GM21529 (cell line): ENCODE measurements at regions not wholly inside any gene's neighbourhood (a gene's known extent, or its start where the extent isn't known, plus 50 kb on each side); places are given as distances from the start of the nearest gene placed in this dataset.
"Not testable (repeated sequence)": the region's sequence is repeated elsewhere in the genome, so short reads cannot be mapped to it uniquely, and the experiment has no call there.

ENCODE experiments used
- ATAC-seq: cut with Tn5 transposase; IDR thresholded peaks from one replicate; pipeline ENCODE4 v1.9.1; 2021; ENCODE audit not compliant: unreplicated experiment

- ATAC-seq = no peak
Measured at GRCh38 chr14:51443195-51444018, 203.4 kb downstream of the TMX1 start.

DNA sequence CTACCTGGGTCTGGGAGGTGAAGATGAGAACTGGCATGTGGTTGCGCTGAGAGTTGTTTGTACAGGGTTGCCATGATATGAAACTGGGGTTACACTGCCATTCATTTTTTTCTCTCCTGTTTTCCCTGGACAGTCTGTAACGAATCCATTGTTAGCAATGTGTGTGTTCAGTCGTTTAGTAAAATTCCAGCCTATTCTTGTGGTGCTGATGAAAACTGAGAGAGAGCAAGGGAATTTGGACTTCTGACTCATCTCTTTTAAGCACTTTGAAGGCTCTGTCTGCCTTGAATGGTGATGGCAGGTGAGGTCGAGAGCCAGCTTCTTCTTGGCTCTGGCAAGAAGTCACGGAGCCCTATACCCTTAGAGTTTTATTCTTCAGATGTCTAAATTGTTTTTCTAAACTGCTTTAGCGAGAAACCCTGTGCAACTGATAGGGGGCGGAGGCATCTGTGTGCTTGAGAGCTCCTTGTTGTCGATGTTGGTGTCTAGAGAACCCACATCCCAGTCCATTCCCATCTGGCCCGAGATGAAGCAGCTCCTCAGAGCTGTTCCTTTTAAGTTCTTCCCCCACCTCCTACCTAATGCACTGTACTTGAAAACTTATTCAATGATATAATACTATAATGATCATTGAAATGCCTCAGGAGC lies 204.4 kb downstream of the TMX1 start:
- no peak for ATAC-seq

- no peak for ATAC-seq
Measured at GRCh38 chr14:51445001-51445390, 204.9 kb downstream of the TMX1 start.

DNA sequence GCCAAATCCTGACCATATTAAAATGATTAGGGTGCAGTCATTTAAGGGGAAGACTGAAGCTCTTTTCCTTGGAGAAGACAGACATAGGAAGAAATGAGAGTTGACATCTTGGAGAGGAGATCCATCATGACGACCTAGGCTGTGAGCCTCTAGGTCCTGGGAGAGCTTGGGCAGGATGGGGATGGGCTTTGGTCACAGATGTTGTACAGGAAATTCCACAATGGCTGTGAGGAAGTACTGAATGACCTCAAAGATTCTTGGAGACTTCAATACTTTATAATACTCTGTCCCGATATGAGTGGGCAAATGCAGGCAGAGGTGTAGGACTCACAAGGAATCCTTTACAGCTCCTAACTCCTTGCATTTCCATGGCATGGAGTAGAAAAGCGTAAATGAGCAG lies 204.9 kb upstream of the FRMD6 start:
- no peak for ATAC-seq

GRCh38 chr14:51447411-51447810 lies 204.3 kb upstream of the FRMD6 start:
- no peak for ATAC-seq

GRCh38 chr14:51448831-51449670 lies 202.7 kb upstream of the FRMD6 start:
- ATAC-seq = no peak

- no peak for ATAC-seq
Measured at GRCh38 chr14:51449681-51450080, 202.0 kb upstream of the FRMD6 start.

GRCh38 chr14:51451561-51451960 lies 200.1 kb upstream of the FRMD6 start:
- ATAC-seq = no peak

- no peak for ATAC-seq
Measured at GRCh38 chr14:51453869-51454268, 197.8 kb upstream of the FRMD6 start.

DNA sequence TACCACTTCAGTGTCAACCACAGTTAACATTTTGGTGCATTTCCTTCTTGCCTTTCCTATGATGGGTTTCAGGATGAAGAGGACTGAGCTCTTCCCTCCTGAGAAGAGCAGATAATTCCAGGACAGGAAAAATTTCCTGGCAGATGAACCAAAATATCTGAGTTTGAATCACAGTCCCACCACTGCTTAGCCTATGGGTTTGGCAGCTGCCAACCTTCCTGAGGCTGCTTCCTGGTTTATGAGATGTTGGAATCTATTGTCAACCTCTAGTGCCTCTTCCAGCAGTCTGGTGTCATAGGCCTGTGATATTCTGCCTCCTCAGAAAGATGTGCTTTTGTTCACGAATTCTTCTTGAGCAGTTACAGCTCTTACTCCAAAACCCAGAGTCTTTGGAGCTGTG lies 197.4 kb upstream of the FRMD6 start:
- no peak for ATAC-seq

GRCh38 chr14:51455041-51455835 lies 196.5 kb upstream of the FRMD6 start:
- ATAC-seq = no peak

DNA sequence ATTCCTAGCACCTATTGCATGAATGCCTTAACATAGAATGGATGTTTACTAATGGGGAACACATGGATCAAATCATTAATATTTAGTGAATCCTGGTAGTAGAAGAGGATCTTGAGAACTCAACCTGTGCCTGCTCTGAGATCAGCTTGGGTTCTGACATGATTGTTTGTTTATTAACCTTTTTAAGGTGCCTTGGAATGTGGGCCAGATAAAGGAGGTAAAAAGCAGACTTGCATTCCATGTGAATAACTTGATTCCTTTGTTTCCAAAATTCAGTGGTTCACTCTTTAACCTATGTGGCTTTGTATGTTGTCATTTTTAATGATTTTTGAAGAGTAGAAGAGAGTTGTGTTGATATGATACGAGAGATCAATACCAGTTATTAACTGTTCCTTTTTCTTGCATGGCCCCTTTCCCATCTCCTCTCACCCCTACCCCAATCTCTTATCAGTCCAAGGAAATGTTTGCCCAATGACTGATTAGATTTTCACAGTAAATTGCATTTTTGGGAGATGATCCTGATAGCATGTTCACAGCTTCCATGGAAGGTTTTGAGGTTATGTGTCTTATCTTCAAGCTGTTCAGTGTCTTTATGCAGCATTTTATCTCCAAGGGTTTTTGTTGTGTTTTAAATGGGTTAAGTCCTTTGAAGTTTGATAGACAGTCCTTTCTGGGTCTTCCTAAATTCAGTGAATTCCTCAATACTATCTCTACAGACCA lies 193.7 kb upstream of the FRMD6 start:
- ATAC-seq = no peak

GRCh38 chr14:51458563-51458955 lies 193.2 kb upstream of the FRMD6 start:
- ATAC-seq = no peak

- ATAC-seq = no peak
Measured at GRCh38 chr14:51460011-51460410, 191.7 kb upstream of the FRMD6 start.

- no peak for ATAC-seq
Measured at GRCh38 chr14:51462182-51462581, 189.5 kb upstream of the FRMD6 start.

DNA sequence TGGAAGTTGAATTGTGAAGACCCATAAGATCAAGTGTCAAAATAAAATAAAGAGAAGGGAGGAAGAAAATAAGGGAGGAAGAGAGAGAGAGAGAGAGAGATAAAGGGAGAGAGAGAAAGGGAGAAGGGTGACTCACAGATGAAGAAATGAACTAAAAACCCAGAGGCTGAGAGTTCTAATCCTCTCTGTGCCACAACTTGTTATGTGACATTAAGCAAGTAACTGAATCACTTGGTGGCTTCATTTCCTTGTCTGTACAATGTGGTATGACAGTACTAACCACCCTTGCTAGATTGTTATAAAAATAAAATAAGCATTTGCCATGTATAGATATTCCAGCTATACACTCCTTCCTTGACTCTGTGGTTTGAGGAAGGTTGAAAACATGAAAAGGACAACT lies 189.0 kb upstream of the FRMD6 start:
- no peak for ATAC-seq

DNA sequence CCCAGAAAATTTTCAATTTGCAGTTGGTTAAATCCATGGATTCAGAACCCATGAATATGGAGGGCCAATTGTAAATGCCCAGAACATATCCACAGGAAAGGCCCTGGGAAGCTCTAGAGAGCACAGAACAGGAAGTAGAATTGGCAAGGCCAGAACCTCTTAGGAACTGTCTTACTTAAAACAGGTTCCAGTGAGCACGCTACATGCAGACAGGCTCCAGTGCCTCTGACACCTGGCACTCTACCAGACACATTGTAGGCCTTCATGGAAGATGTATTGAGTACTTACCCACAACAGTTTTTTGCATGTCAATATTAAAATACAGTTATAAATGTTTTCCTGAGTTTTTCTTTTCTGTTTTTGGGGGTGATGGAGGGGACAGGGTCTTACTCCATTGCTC lies 188.2 kb upstream of the FRMD6 start:
- no peak for ATAC-seq

- no peak for ATAC-seq
Measured at GRCh38 chr14:51464411-51464810, 187.3 kb upstream of the FRMD6 start.

GRCh38 chr14:51465486-51465885 lies 186.2 kb upstream of the FRMD6 start:
- no peak for ATAC-seq

DNA sequence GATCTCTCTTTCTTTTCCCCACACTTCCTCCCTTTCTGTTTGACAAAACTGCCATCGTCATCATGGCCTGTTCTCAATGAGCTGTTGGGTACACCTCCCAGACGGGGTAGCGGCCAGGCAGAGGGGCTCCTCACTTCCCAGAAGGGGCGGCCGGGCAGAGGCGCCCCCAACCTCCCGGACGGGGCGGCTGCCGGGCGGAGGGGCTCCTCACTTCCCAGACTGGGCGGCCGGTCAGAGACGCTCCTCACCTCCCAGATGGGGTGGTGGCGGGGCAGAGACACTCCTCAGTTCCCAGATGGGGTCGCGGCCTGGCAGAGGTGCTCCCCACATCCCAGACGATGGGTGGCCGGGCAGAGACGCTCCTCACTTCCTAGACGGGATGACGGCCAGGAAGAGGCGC lies 184.3 kb upstream of the FRMD6 start:
- not testable (repeated sequence) for ATAC-seq
